ENCODE measurements at regions not wholly inside any gene's neighbourhood (a gene's known extent, or its start where the extent isn't known, plus 50 kb on each side); places are given as distances from the start of the nearest gene placed in this dataset.

- H3K4me3 ChIP-seq (ENCODE audit: low read length in 3 of 3) = no peak overlapping the region
- peaks cover 0 to 7% (median 4%) of the 10 kb centered on the region in 3 donors for H3K4me1 ChIP-seq (ENCODE audit: control insufficient read depth in 2 of 3, insufficient read depth in 2 of 3, low read depth in 1 of 3, low read length in 3 of 3)
- intact Hi-C loops (cut with DNase I) = no loop called here
- no peak overlapping the region for H3K27ac ChIP-seq (ENCODE audit: low read depth in 2 of 2, low read length in 2 of 2)
- no peak overlapping the region for H3K9ac ChIP-seq (ENCODE audit: low read length in 3 of 3)
- H3K36me3 ChIP-seq (ENCODE audit: control insufficient read depth in 2 of 3, insufficient read depth in 3 of 3, low read length in 3 of 3) = no peaks in the 10 kb centered on the region
- TF ChIP-seq CTCF (IDR thresholded peaks at IDR 0.05; ENCODE audit: borderline replicate concordance, extremely low read depth, insufficient read depth) = no peak
- H3K9me3 ChIP-seq (ENCODE audit: control insufficient read depth in 2 of 3, insufficient read depth in 1 of 3, low read length in 3 of 3) = no peaks in the 10 kb centered on the region
- DNase-seq (no peak), FAIRE-seq (no peak)
- no peaks in the 10 kb centered on the region for H3K27me3 ChIP-seq (ENCODE audit: control insufficient read depth, insufficient read depth, low read length)
These were observed 189.2 kb downstream of the PCSK1 start for GRCh38 chr5:96243862-96244261.

- H3K27ac ChIP-seq (ENCODE audit: low read depth in 2 of 2, low read length in 2 of 2) = no peak overlapping the region
- H3K36me3 ChIP-seq (ENCODE audit: control insufficient read depth in 2 of 3, insufficient read depth in 3 of 3, low read length in 3 of 3) = no peaks in the 10 kb centered on the region
- FAIRE-seq (no peak), DNase-seq (no peak)
- intact Hi-C loops (cut with DNase I) = no loop called here
- no peak overlapping the region for H3K9ac ChIP-seq (ENCODE audit: low read length in 3 of 3)
- H3K9me3 ChIP-seq (ENCODE audit: control insufficient read depth in 2 of 3, insufficient read depth in 1 of 3, low read length in 3 of 3) = no peaks in the 10 kb centered on the region
- no peak overlapping the region for H3K4me3 ChIP-seq (ENCODE audit: low read length in 3 of 3)
- TF ChIP-seq CTCF (IDR thresholded peaks at IDR 0.05; ENCODE audit: borderline replicate concordance, extremely low read depth, insufficient read depth) = no peak
- H3K27me3 ChIP-seq (ENCODE audit: control insufficient read depth, insufficient read depth, low read length) = no peaks in the 10 kb centered on the region
- peaks cover 0 to 6% (median 4%) of the 10 kb centered on the region in 3 donors for H3K4me1 ChIP-seq (ENCODE audit: control insufficient read depth in 2 of 3, insufficient read depth in 2 of 3, low read depth in 1 of 3, low read length in 3 of 3)
These were observed 189.8 kb downstream of the PCSK1 start for GRCh38 chr5:96243203-96243602.

GRCh38 chr5:96242571-96242970, 190.5 kb downstream of the PCSK1 start:
- Histone ChIP-seq H3K36me3 (ENCODE audit: control insufficient read depth in 2 of 3, insufficient read depth in 3 of 3, low read length in 3 of 3) (no peaks in the 10 kb centered on the region), H3K27me3 (ENCODE audit: control insufficient read depth, insufficient read depth, low read length) (no peaks in the 10 kb centered on the region), H3K27ac (ENCODE audit: low read depth in 2 of 2, low read length in 2 of 2) (no peak overlapping the region), H3K9me3 (ENCODE audit: control insufficient read depth in 2 of 3, insufficient read depth in 1 of 3, low read length in 3 of 3) (no peaks in the 10 kb centered on the region), H3K4me3 (ENCODE audit: low read length in 3 of 3) (no peak overlapping the region), H3K9ac (ENCODE audit: low read length in 3 of 3) (no peak overlapping the region), H3K4me1 (ENCODE audit: control insufficient read depth in 2 of 3, insufficient read depth in 2 of 3, low read depth in 1 of 3, low read length in 3 of 3) (peaks cover 0 to 4% (median 2%) of the 10 kb centered on the region in 3 donors)
- FAIRE-seq (no peak), DNase-seq (no peak)
- intact Hi-C loops (cut with DNase I) = no loop called here
- TF ChIP-seq CTCF (IDR thresholded peaks at IDR 0.05; ENCODE audit: borderline replicate concordance, extremely low read depth, insufficient read depth) = no peak

- Histone ChIP-seq H3K36me3 (ENCODE audit: control insufficient read depth in 2 of 3, insufficient read depth in 3 of 3, low read length in 3 of 3) (no peaks in the 10 kb centered on the region), H3K4me3 (ENCODE audit: low read length in 3 of 3) (no peak overlapping the region), H3K4me1 (ENCODE audit: control insufficient read depth in 2 of 3, insufficient read depth in 2 of 3, low read depth in 1 of 3, low read length in 3 of 3) (no peaks in the 10 kb centered on the region), H3K9ac (ENCODE audit: low read length in 3 of 3) (no peak overlapping the region), H3K27ac (ENCODE audit: low read depth in 2 of 2, low read length in 2 of 2) (peak overlapping the region in 1 of 2 donors; percentile 11), H3K27me3 (ENCODE audit: control insufficient read depth, insufficient read depth, low read length) (no peaks in the 10 kb centered on the region), H3K9me3 (ENCODE audit: control insufficient read depth in 2 of 3, insufficient read depth in 1 of 3, low read length in 3 of 3) (peaks cover 0 to 6% (median 0%) of the 10 kb centered on the region in 3 donors)
- TF ChIP-seq CTCF (IDR thresholded peaks at IDR 0.05; ENCODE audit: borderline replicate concordance, extremely low read depth, insufficient read depth) = no peak
- FAIRE-seq (no peak), DNase-seq (no peak)
- intact Hi-C loops (cut with DNase I) = no loop called here
These were observed 196.2 kb downstream of the PCSK1 start for GRCh38 chr5:96236831-96237230.
